GM12873 (cell line): ENCODE measurements at regions not wholly inside any gene's neighbourhood (a gene's known extent, or its start where the extent isn't known, plus 50 kb on each side); places are given as distances from the start of the nearest gene placed in this dataset.

ENCODE experiments used
- TF ChIP-seq, protein P1 (sequence below): IDR thresholded peaks from 2 replicates; pipeline ENCODE4 v1.5.1; 2012; ENCODE audit warnings: low read depth, mild to moderate bottlenecking, moderate library complexity, low read length, control low read depth; ENCODE audit not compliant: insufficient read depth; ENCODE audit errors: missing control alignments

- TF ChIP-seq, protein P1, sequence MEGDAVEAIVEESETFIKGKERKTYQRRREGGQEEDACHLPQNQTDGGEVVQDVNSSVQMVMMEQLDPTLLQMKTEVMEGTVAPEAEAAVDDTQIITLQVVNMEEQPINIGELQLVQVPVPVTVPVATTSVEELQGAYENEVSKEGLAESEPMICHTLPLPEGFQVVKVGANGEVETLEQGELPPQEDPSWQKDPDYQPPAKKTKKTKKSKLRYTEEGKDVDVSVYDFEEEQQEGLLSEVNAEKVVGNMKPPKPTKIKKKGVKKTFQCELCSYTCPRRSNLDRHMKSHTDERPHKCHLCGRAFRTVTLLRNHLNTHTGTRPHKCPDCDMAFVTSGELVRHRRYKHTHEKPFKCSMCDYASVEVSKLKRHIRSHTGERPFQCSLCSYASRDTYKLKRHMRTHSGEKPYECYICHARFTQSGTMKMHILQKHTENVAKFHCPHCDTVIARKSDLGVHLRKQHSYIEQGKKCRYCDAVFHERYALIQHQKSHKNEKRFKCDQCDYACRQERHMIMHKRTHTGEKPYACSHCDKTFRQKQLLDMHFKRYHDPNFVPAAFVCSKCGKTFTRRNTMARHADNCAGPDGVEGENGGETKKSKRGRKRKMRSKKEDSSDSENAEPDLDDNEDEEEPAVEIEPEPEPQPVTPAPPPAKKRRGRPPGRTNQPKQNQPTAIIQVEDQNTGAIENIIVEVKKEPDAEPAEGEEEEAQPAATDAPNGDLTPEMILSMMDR, result no peak
Observed at GRCh38 chr5:2111569-2112105, 228.9 kb upstream of the IRX4 start.

DNA sequence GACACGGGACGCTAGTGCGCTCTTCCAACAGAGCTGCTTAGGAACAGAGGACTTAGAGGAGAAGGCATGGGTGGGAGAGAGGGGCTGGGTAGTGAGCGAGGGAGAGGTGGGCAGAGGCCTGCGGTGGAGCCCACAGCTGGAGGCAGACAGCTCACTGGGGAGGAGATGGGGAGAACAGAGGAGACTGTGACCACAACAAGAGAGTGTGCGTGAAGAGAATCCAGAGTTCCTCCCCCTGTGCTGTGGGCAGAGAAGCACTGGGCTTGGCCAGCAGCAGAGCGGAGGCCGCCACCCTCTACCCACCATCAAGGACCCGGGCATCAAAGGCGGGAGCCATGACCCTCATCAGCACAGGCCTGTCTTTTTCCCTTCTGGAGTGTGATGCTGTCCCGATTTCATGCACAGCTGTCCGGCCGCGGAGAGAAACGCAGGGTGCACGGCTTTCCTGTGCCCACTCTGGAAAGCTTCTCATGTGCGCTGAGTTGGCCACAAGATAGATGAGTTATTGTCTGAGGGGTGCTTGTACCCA lies 228.3 kb upstream of the IRX4 start:
- TF ChIP-seq, protein P1, result no peak

DNA sequence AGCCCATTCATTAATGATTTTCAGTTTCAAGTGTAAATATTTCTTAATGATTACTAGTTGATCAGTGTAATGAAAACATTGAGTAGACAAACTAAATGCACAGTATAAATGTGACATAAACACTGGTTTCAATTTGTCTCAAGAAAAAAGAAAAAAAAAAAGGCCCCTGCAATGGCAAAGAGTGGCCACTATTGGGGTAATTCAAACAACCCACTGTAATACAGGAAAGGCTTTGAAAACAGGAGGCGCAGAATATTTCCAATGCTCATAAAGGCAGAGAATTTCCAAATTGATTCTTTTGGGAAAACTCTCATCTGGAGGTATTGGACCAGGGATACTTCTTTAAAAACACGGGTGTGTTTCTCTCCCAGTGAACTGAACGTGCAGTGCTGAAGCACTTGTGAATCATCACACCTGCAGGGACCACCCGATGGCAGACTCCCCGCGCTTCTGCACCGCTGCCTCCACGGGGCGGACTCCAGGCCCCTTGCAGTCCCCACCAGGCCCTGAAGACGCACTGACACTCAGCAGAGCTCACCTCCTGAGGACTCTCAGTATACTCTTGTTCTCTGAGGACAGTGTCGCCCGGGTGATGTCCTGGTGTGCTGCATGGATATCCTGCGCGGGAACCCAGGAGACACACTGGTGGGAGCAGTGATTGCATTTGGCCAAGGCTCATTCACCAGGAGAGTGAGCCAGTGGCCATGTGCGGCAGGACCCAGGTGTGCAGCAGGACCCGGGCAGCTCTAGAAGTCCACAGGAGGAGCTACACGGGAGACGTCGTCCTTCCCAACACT lies 227.6 kb upstream of the IRX4 start:
- TF ChIP-seq, protein P1, result no peak

DNA sequence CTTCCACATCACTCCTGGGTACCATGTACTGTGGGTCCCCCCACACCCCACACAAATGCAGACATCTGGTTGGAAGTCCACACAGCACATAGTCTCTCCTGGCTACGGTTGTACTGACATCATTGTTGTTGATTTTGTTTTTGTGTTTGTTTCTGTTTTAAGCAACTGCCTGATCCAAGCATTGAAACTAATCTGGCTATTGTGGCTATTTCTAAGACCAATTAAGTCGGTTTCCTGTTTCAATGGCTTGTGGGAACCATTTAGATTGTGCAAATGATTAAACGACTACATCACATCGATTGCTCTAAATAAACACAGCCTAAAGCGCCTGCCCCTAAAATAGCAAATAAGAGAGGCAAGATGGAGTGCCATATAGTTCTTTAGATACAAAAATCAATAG lies 226.8 kb upstream of the IRX4 start:
- TF ChIP-seq, protein P1, result no peak

GRCh38 chr5:2106721-2107120 lies 224.0 kb upstream of the IRX4 start:
- TF ChIP-seq, protein P1, result no peak

DNA sequence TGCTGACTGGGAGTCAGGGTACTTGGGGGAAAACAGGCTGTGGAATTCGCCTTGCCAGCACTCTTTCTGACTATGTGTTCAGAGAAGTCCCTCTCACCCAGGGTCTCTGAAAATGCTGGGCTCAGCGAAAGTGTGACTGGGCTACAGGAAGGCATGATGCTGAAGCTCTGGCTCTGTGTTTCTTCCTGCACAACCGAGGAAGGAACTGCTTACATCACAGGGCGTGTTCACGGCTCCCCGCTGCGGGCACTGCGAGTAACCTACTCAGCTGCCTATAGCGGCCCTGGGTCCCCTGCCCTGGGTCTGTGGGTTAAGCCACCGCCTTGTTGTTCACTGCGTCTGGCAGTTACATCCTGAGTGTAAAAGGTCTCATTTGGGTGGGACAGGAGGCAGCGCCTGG lies 222.4 kb upstream of the IRX4 start:
- TF ChIP-seq, protein P1, result no peak

DNA sequence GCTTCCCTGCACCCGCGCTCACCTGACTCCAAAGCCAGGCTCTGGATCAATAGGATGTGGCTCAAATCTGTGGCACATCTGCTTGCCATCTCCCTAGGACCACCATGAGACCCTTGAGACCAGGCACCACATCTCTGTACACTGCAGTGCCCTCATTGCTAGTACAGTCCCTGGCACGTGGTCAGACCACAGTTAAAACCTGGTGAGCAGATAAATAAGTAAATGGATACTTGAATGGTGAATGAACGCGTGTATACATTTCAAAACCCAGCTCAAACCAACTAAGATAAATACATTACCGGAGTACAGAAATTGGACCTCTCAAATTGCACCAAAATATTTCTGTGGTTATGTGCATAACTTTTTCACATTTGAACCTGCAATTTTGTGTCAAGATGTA lies 221.2 kb upstream of the IRX4 start:
- TF ChIP-seq, protein P1, result no peak
